HG03442 (cell line): ENCODE measurements at regions not wholly inside any gene's neighbourhood (a gene's known extent, or its start where the extent isn't known, plus 50 kb on each side); places are given as distances from the start of the nearest gene placed in this dataset.
"Not testable (repeated sequence)": the region's sequence is repeated elsewhere in the genome, so short reads cannot be mapped to it uniquely, and the experiment has no call there.

Experiments
- ATAC-seq: cut with Tn5 transposase; IDR thresholded peaks from one replicate; pipeline ENCODE4 v1.9.1; 2021; ENCODE audit warnings: mild to moderate bottlenecking, moderate library complexity; ENCODE audit not compliant: unreplicated experiment

DNA sequence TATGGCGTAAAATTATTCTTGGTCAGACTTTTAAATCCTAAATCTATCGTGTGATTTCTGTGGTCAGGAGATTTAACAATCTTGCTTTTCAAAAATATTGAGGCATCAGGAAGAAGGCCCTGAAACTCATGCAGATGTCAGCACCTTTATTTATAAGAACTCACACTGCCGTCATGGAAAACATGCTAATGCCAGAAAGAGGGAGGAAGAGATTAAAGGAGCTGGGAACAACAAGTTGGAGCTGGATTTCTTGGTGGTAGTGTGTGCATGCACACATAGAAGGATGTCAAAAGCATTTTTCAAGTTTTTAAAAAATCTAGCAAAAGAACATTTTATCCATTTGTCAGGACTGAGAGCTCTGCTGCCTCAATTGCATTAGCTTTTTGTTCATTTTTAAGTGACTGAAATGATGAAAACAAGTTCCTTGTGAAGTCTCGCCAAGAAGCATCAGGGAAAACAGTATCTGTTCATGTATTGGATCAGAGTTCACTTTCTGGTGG, 342.5 kb downstream of the SPRY2 start:
- no peak for ATAC-seq

- no peak for ATAC-seq
Measured at GRCh38 chr13:79997244-79997643, 343.7 kb downstream of the SPRY2 start.

DNA sequence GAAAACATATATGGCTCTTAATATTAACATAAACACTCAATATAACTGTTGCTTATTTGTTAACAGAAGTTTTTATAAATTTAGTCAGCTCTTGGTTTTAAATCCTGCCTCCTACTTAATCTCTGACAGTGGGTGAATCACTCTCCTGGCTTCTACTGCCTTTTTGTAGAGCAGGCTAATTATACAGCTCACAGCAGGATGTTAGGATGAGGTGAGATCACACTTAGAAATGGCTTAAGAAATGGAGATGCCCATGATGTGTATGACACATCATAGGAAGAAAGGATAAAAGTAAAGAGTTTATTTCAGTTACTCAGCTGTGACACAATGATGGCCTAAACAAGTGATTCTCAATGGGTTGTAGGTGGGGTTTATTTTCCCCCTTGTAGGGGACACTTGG, 345.6 kb downstream of the SPRY2 start:
- no peak for ATAC-seq

DNA sequence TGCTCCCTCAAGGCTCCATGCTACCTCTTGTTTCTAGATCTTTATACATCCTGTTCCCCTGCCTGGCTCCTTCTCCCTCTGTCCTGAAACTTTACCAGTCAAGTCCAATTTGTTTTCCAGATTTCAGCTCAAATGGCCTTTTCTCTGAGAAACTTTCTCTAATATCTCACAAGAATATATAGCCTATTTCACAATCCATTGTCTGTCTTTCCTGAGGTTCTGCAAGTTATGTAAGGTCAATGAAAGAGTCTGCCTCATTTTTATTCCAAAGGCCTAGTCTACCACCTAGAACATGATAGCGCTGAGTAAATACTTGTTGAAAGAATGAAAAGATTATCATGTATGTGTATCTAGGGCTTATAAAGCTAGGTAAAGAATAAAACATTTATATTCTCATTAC, 348.8 kb downstream of the SPRY2 start:
- ATAC-seq = no peak

DNA sequence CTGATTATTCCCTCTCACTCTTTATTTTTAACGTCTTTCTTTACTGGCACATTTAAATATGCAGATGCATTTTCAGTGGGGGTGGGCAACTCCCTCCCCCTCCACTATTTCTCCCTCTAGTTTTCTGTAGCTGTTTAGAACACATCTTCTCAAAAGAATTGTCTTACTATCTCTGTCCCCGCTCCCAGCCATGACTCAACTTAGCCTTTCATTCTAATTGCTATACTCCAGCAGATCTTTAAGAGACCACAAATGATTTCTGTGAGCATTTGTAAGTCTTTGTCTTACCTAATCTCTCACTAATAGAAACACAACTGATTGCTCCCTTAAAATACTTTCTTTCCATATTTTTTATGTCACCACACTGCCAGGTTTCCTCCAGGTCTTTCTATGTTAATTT, 350.9 kb downstream of the SPRY2 start:
- ATAC-seq = no peak

DNA sequence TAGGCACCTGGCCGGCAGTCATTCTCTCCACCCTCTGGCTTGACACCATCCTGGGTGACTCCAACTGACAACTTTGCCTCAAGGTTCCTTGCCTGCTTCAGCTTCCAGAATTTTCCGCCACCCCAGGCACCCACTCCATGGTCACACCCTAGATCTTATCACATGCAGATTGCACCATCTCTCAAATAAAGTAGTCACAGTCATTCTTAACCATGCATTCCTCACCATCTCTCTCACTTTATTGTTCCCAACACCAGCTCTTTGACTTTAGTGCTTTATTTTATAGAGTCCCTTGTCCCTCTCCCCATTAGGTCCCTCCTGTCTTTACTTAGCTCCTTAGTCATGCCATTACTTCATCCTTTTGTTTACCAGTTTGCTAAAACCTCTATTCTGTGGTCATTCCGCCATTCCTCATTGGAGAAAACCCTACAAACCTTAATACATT, 351.7 kb downstream of the SPRY2 start:
- no peak for ATAC-seq

GRCh38 chr13:79988573-79988972, 352.4 kb downstream of the SPRY2 start:
- ATAC-seq = no peak

- no peak for ATAC-seq
Measured at GRCh38 chr13:79987761-79988160, 353.2 kb downstream of the SPRY2 start.

DNA sequence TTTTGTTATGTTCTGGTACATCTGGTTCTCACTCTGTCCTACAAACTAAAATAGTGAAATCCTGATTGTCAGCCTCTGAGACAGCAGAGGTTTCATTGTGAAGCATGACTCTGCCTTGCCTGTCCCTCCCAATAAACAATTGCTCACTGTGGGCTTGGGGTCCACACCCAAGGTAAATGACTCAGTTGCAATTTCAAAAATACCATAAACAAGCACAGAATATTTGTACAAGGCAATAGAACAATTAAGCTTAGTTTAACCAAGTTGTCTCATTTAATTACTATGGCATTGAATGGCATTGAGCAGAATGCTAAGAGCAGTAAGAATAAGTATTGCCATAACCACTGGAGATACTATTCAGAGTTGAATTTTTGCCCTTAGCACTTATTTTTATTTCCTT, 353.6 kb downstream of the SPRY2 start:
- no peak for ATAC-seq

- no peak for ATAC-seq
Measured at GRCh38 chr13:79986890-79987289, 354.0 kb downstream of the SPRY2 start.

DNA sequence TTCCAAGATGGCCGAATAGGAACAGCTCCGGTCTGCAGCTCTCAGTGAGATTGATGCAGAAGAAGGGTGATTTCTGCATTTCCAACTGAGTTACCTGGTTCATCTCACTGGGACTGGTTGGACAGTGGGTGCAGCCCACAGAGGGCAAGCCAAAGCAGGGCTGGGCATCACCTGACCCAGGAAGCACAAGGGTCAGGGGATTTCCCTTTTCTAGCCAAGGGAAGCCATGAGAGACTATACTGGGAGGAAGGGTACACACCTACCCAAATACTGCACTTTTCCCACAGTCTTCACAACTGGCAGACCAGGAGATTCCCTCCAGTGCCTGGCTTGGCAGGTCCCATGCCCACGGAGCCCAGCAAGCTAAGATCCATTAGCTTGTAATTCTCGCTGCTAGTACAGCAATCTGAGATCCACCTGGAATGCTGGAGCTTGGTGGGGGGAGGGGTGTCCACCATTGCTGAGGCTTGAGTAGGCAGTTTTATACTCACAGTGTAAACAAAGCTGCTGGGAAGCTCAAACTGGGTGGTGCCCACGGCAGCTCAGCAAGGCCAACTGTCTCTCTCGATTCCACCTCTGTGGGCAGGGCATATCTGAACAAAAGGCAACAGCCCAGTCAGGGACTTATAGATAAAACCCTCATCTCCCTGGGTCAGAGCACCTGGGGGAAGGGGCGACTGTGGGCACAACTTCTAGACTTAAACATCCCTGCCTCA, 365.8 kb downstream of the SPRY2 start:
- ATAC-seq = not testable (repeated sequence)

DNA sequence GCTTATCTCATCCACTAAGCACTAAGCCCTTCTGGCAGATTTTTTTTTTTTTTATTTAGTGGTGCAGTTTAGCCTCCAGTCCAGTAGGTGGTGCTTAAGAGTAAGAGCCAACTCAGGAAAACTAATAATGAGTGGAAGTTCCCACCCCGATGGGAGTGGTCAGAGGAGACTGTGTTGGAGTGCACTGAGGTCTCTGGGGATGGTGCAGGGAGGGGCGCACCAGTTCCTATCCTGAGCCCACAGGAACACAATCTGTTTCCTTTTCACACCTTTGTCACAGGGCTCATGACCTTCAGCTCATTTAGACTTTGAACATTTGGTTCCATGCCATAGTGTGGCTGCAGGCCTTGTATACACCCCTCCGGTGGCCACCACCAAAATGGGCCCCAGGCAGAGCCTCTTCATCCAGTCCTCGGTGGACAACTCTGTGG, 367.4 kb downstream of the SPRY2 start:
- peak; percentile 92 for ATAC-seq

DNA sequence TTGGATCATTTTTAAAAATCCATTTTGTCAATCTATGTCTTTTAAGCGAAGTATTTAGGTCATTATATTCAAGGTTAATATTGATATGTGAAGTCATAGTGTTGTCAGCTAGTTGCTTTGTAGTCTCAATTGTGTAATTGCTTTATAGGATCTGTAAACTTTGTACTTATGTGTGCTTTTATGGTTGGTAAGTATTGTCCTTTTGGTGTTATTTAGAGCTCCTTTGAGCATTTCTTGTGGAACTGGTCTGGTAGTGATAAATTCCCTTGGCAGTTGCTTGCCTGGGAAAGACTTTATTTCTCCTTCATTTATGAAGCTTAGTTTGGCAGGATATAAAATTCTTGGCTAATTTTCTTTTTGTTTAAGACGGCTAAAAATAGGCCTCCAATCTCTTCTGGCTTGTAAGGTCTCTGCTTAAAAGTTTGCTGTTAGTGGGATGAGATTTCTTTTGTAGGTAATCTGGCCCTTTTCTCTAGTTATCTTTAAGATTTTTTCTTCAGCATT, 368.8 kb downstream of the SPRY2 start:
- ATAC-seq = no peak

- ATAC-seq = no peak
Measured at GRCh38 chr13:79966493-79966895, 374.4 kb downstream of the SPRY2 start.

- no peak for ATAC-seq
Measured at GRCh38 chr13:79966059-79966458, 374.9 kb downstream of the SPRY2 start.

GRCh38 chr13:79946556-79946955, 394.4 kb downstream of the SPRY2 start:
- ATAC-seq = no peak

GRCh38 chr13:79943346-79944023, 397.4 kb downstream of the SPRY2 start:
- ATAC-seq = no peak

GRCh38 chr13:79941752-79942151, 399.2 kb downstream of the SPRY2 start:
- ATAC-seq = no peak

DNA sequence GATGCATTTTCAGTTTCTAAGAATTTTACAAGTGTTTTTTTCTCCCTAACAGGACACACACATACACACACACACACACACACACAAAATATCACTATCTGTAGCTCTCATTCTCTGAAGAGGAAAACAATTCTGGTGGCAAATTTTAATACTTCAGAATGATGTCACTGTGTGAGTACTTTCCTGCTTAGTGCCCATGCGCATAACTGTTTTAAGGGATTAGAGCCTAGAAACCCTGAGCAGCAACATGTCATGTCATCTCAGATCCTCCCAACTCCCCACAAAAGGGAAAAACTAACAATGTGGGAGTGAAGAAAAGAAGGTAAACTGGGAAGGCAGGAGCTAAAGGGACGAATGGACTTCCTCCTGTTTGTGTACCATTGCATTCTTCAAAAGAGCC, 401.2 kb downstream of the SPRY2 start:
- ATAC-seq = no peak

- no peak for ATAC-seq
Measured at GRCh38 chr13:79937771-79938216, 403.1 kb downstream of the SPRY2 start.

GRCh38 chr13:79937311-79937710, 403.6 kb downstream of the SPRY2 start:
- ATAC-seq = no peak
